NT2/D1 (cell line): ENCODE measurements at regions not wholly inside any gene's neighbourhood (a gene's known extent, or its start where the extent isn't known, plus 50 kb on each side); places are given as distances from the start of the nearest gene placed in this dataset.

ENCODE experiments used
- YY1 ChIP-seq: IDR thresholded peaks from 2 replicates; pipeline ENCODE4 v1.6.1; 2011; ENCODE audit not compliant: insufficient read length, insufficient read depth
- ZNF274 ChIP-seq: IDR thresholded peaks from 2 replicates; pipeline ENCODE4 v1.6.1; 2011; ENCODE audit warnings: mild to moderate bottlenecking, low read depth, low read length

DNA sequence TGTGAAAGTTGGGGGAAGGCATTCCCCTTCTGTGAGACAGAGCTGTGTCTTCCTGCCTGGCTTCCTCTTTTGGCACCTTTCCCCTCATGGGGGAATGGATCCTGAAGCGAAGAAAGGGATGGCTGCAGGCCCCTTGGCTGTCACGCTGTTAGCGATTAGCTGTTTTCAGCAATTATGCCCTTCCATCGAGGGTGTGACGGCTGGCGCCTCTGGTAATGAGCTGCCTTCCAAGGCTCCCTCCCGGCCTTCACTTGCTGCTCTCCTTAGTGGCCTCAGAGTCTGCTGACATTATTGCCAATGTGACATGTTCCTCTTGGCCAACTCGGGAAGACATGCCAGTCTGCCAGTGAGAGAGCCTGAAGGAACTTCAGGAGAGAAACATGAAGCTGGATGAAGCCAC lies 162.1 kb downstream of the ZIC5 start:
- TF ChIP-seq ZNF274 (no peak), YY1 (no peak)
